ENCODE measurements at regions not wholly inside any gene's neighbourhood (a gene's known extent, or its start where the extent isn't known, plus 50 kb on each side); places are given as distances from the start of the nearest gene placed in this dataset.

GRCh38 chr5:5652181-5652580, 229.7 kb downstream of the ICE1 start:
- no peak for DNase-seq

- no peak for DNase-seq
Observed at GRCh38 chr5:5650949-5651348, 228.5 kb downstream of the ICE1 start.

- no peak for DNase-seq
Observed at GRCh38 chr5:5650242-5650641, 227.8 kb downstream of the ICE1 start.

- no peak for DNase-seq
Observed at GRCh38 chr5:5649641-5650040, 227.2 kb downstream of the ICE1 start.

- DNase-seq, result no peak
Observed at GRCh38 chr5:5648694-5649093, 226.2 kb downstream of the ICE1 start.

- DNase-seq, result no peak
Observed at GRCh38 chr5:5645891-5646290, 223.4 kb downstream of the ICE1 start.

- no peak for DNase-seq
Observed at GRCh38 chr5:5645198-5645597, 222.7 kb downstream of the ICE1 start.

GRCh38 chr5:5644249-5644648, 221.8 kb downstream of the ICE1 start:
- no peak for DNase-seq

GRCh38 chr5:5643481-5643880, 221.0 kb downstream of the ICE1 start:
- DNase-seq, result no peak

GRCh38 chr5:5638211-5638610, 215.7 kb downstream of the ICE1 start:
- no peak for DNase-seq

GRCh38 chr5:5637173-5637572, 214.7 kb downstream of the ICE1 start:
- no peak for DNase-seq

- DNase-seq, result no peak
Observed at GRCh38 chr5:5634817-5635216, 212.3 kb downstream of the ICE1 start.

GRCh38 chr5:5633579-5633978, 211.1 kb downstream of the ICE1 start:
- no peak for DNase-seq

GRCh38 chr5:5632678-5633077, 210.2 kb downstream of the ICE1 start:
- DNase-seq, result no peak

- no peak for DNase-seq
Observed at GRCh38 chr5:5629607-5629978, 207.1 kb downstream of the ICE1 start.

GRCh38 chr5:5628866-5629606, 206.6 kb downstream of the ICE1 start:
- DNase-seq, result no peak

- no peak for DNase-seq
Observed at GRCh38 chr5:5626412-5626811, 203.9 kb downstream of the ICE1 start.

- DNase-seq, result no peak
Observed at GRCh38 chr5:5625491-5625890, 203.0 kb downstream of the ICE1 start.

- DNase-seq, result no peak
Observed at GRCh38 chr5:5623397-5623796, 200.9 kb downstream of the ICE1 start.

GRCh38 chr5:5622806-5623205, 200.3 kb downstream of the ICE1 start:
- DNase-seq, result no peak

- DNase-seq, result no peak
Observed at GRCh38 chr5:5619546-5619945, 197.1 kb downstream of the ICE1 start.

- DNase-seq, result no peak
Observed at GRCh38 chr5:5617024-5617423, 194.5 kb downstream of the ICE1 start.

- no peak for DNase-seq
Observed at GRCh38 chr5:5616247-5616895, 193.9 kb downstream of the ICE1 start.

GRCh38 chr5:5615569-5615968, 193.1 kb downstream of the ICE1 start:
- DNase-seq, result peak; percentile 12
